Stromal cell of bone marrow (primary cell): ENCODE measurements at regions not wholly inside any gene's neighbourhood (a gene's known extent, or its start where the extent isn't known, plus 50 kb on each side); places are given as distances from the start of the nearest gene placed in this dataset.

Source experiments
- DNase-seq: peaks from one replicate; pipeline ENCODE4 v3.0.0-alpha.2; 2012; ENCODE audit warnings: low read depth

GRCh38 chr9:82621447-82621846 is 441.5 kb downstream of the RASEF start:
- DNase-seq: no peak

- DNase-seq: no peak
Observed at GRCh38 chr9:82637368-82637767, 425.6 kb downstream of the RASEF start.

GRCh38 chr9:82645600-82645999 is 417.3 kb downstream of the RASEF start:
- DNase-seq: no peak

GRCh38 chr9:82650368-82650767 is 412.6 kb downstream of the RASEF start:
- no peak for DNase-seq

GRCh38 chr9:82651474-82651873 is 411.5 kb downstream of the RASEF start:
- DNase-seq: no peak

- DNase-seq: no peak
Observed at GRCh38 chr9:82665324-82665723, 397.6 kb downstream of the RASEF start.

- DNase-seq: no peak
Observed at GRCh38 chr9:82668689-82669199, 394.2 kb downstream of the RASEF start.

GRCh38 chr9:82670000-82670399 is 392.9 kb downstream of the RASEF start:
- DNase-seq: no peak

- no peak for DNase-seq
Observed at GRCh38 chr9:82670726-82671125, 392.2 kb downstream of the RASEF start.

- DNase-seq: no peak
Observed at GRCh38 chr9:82673201-82673600, 389.7 kb downstream of the RASEF start.

GRCh38 chr9:82673919-82674318 is 389.0 kb downstream of the RASEF start:
- no peak for DNase-seq

GRCh38 chr9:82675102-82675501 is 387.8 kb downstream of the RASEF start:
- no peak for DNase-seq

- DNase-seq: no peak
Observed at GRCh38 chr9:82675605-82676004, 387.3 kb downstream of the RASEF start.

- DNase-seq: no peak
Observed at GRCh38 chr9:82677086-82677485, 385.9 kb downstream of the RASEF start.

- DNase-seq: no peak
Observed at GRCh38 chr9:82679472-82679871, 383.5 kb downstream of the RASEF start.

- no peak for DNase-seq
Observed at GRCh38 chr9:82680179-82680935, 382.6 kb downstream of the RASEF start.

GRCh38 chr9:82681809-82682208 is 381.1 kb downstream of the RASEF start:
- no peak for DNase-seq

- DNase-seq: no peak
Observed at GRCh38 chr9:82682431-82682830, 380.5 kb downstream of the RASEF start.

- DNase-seq: no peak
Observed at GRCh38 chr9:82695704-82696103, 367.2 kb downstream of the RASEF start.

- no peak for DNase-seq
Observed at GRCh38 chr9:82706786-82707185, 356.2 kb downstream of the RASEF start.

GRCh38 chr9:82716821-82717220 is 346.1 kb downstream of the RASEF start:
- DNase-seq: no peak

GRCh38 chr9:82720515-82720914 is 342.4 kb downstream of the RASEF start:
- DNase-seq: no peak

GRCh38 chr9:82721593-82721992 is 341.3 kb downstream of the RASEF start:
- no peak for DNase-seq

- no peak for DNase-seq
Observed at GRCh38 chr9:82722051-82722450, 340.9 kb downstream of the RASEF start.
